OCI-LY1 (cell line): ENCODE measurements at regions not wholly inside any gene's neighbourhood (a gene's known extent, or its start where the extent isn't known, plus 50 kb on each side); places are given as distances from the start of the nearest gene placed in this dataset.

Experiments
- H2AFZ ChIP-seq: fragments of 200-600 bp; sonication (generic), shearing (Covaris generic); 2 replicates; pipeline ENCODE4 v1.6.0; 2014; ENCODE audit warnings: antibody characterized with exemption, mild to moderate bottlenecking, low read length
- H3F3A ChIP-seq: fragments of 200-600 bp; sonication (generic), shearing (Covaris generic); 2 replicates; pipeline ENCODE4 v1.6.0; 2014; ENCODE audit warnings: mild to moderate bottlenecking, antibody characterized with exemption, low read length, moderate library complexity; ENCODE audit not compliant: insufficient read depth
- H3K27ac ChIP-seq: fragments of 200-600 bp; sonication (generic); 2 replicates; pipeline ENCODE4 v1.5.1; 2014; ENCODE audit warnings: low read length, mixed run types, mild to moderate bottlenecking, low read depth; ENCODE audit not compliant: poor library complexity, severe bottlenecking
- H3K27me3 ChIP-seq: fragments of 200-600 bp; sonication (generic); 2 replicates; pipeline ENCODE4 v1.6.0; 2014; ENCODE audit warnings: antibody characterized with exemption, mild to moderate bottlenecking, low read length, moderate library complexity; ENCODE audit not compliant: insufficient read depth
- H3K36me3 ChIP-seq: fragments of 200-600 bp; sonication (generic); 2 replicates; pipeline ENCODE4 v1.6.1; 2014; ENCODE audit warnings: mild to moderate bottlenecking, antibody characterized with exemption, low read length, moderate library complexity, mixed read lengths; ENCODE audit not compliant: insufficient read depth
- H3K4me1 ChIP-seq: fragments of 200-600 bp; sonication (generic); 2 replicates; pipeline ENCODE4 v1.5.1; 2014; ENCODE audit warnings: mild to moderate bottlenecking, low read length, moderate library complexity; ENCODE audit not compliant: insufficient read depth, severe bottlenecking
- H3K4me2 ChIP-seq: fragments of 200-600 bp; sonication (generic), shearing (Covaris generic); 2 replicates; pipeline ENCODE4 v1.6.1; 2014; ENCODE audit warnings: low read length
- H3K4me3 ChIP-seq: fragments of 200-600 bp; sonication (generic); 2 replicates; pipeline ENCODE4 v1.5.1; 2014; ENCODE audit warnings: low read length, low read depth, mild to moderate bottlenecking, mixed read lengths; ENCODE audit not compliant: poor library complexity, severe bottlenecking
- H3K79me2 ChIP-seq: fragments of 200-600 bp; shearing (Covaris generic); 2 replicates; pipeline ENCODE4 v1.6.1; 2016; ENCODE audit warnings: mixed run types, low read length, mixed read lengths; ENCODE audit not compliant: insufficient read depth
- H3K9ac ChIP-seq: fragments of 200-600 bp; sonication (generic), shearing (Covaris generic); 2 replicates; pipeline ENCODE4 v1.6.1; 2014; ENCODE audit warnings: mild to moderate bottlenecking, low read length, mixed read lengths
- H3K9me2 ChIP-seq: fragments of 200-600 bp; sonication (generic), shearing (Covaris generic); 2 replicates; pipeline ENCODE4 v1.6.1; 2014; ENCODE audit warnings: low read depth, mild to moderate bottlenecking, low read length, mixed read lengths
- H3K9me3 ChIP-seq: fragments of 200-600 bp; shearing (Covaris generic); 2 replicates; pipeline ENCODE4 v1.6.1; 2014; ENCODE audit warnings: low read length, mixed read lengths
- H4K20me1 ChIP-seq: fragments of 200-600 bp; sonication (generic), shearing (Covaris generic); 2 replicates; pipeline ENCODE4 v1.6.0; 2016; ENCODE audit warnings: mild to moderate bottlenecking, low read length; ENCODE audit not compliant: insufficient read depth
- EZH2 ChIP-seq: fragments of 200-600 bp; sonication (generic), shearing (Covaris generic); IDR thresholded peaks from 2 replicates; pipeline ENCODE4 v1.8.0; 2017; ENCODE audit warnings: borderline replicate concordance, mixed run types, mild to moderate bottlenecking, antibody characterized with exemption, low read length, moderate library complexity, mixed read lengths
- TF ChIP-seq, protein P1 (sequence below): fragments of 200-600 bp; sonication (generic), shearing (Covaris generic); IDR thresholded peaks from 2 replicates; pipeline ENCODE4 v1.5.1; 2017; ENCODE audit warnings: mild to moderate bottlenecking, antibody characterized with exemption, low read length, moderate library complexity, mixed read lengths

DNA sequence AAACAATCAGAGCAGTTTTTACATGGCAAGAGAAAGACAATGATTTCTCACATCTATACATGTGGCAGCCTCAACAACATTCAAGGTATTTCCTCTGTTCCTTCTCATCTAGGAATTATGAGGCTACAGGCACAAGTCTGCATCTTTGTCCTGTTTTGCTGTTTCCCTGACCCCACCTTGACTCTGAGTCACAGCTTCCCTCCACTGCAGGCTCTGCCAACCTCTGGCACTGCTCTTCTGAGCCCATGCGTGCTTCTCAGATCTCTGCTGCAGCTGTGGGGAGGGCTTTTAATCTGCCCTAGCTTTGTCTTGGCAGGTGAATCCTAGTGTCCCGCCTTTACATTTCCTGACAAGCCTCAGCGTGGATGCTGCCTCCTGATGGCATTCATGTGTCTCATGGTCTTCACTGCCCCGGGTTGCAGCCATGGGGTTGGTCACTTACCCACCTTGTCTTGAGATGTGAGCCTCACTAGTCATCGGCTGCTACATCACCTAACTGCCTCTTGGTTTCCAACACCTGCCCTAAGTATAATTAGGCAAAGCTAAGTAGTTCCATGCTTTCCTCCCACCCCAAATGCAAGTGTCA is 578.5 kb downstream of the TBC1D22A start:
- no peaks in the 10 kb centered on the region for H3K4me1 ChIP-seq
- no peaks in the 10 kb centered on the region for H3K9me2 ChIP-seq
- no peak overlapping the region for H3K4me2 ChIP-seq
- H3K9me3 ChIP-seq = no peaks in the 10 kb centered on the region
- H3K27ac ChIP-seq = no peak overlapping the region
- H2AFZ ChIP-seq = no peak overlapping the region
- no peaks in the 10 kb centered on the region for H3F3A ChIP-seq
- H3K9ac ChIP-seq = no peak overlapping the region
- no peaks in the 10 kb centered on the region for H3K27me3 ChIP-seq
- no peaks in the 10 kb centered on the region for H4K20me1 ChIP-seq
- TF ChIP-seq EZH2 = no peak
- TF ChIP-seq, protein P1, sequence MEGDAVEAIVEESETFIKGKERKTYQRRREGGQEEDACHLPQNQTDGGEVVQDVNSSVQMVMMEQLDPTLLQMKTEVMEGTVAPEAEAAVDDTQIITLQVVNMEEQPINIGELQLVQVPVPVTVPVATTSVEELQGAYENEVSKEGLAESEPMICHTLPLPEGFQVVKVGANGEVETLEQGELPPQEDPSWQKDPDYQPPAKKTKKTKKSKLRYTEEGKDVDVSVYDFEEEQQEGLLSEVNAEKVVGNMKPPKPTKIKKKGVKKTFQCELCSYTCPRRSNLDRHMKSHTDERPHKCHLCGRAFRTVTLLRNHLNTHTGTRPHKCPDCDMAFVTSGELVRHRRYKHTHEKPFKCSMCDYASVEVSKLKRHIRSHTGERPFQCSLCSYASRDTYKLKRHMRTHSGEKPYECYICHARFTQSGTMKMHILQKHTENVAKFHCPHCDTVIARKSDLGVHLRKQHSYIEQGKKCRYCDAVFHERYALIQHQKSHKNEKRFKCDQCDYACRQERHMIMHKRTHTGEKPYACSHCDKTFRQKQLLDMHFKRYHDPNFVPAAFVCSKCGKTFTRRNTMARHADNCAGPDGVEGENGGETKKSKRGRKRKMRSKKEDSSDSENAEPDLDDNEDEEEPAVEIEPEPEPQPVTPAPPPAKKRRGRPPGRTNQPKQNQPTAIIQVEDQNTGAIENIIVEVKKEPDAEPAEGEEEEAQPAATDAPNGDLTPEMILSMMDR = no peak
- no peaks in the 10 kb centered on the region for H3K36me3 ChIP-seq
- H3K79me2 ChIP-seq = no peaks in the 10 kb centered on the region
- no peak overlapping the region for H3K4me3 ChIP-seq

DNA sequence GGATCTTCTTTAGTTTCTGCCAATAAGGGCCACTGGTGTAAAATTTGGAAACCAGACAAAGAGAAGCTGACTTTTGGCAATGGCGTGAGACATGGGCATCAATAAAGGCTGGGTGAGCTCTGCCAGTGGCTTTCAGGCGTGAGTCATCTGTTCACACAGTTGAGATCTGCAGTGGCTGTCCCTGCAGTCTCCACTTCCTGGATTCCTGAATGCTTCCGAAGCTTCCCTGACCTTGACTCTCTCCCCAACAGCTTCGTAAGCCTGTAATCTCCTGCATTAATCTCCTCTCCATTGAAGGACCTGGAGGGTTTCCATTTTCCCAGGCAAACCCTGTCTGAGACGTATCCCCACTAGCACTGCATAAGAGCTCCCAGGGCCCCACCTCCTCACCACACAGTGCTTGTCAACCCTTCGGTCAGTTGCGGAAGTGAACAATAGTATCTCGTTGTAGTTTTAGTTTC is 574.7 kb downstream of the TBC1D22A start:
- no peaks in the 10 kb centered on the region for H3F3A ChIP-seq
- TF ChIP-seq, protein P1 = no peak
- no peak for TF ChIP-seq EZH2
- H3K36me3 ChIP-seq = no peaks in the 10 kb centered on the region
- no peaks in the 10 kb centered on the region for H3K27me3 ChIP-seq
- H3K9ac ChIP-seq = no peak overlapping the region
- no peak overlapping the region for H3K4me3 ChIP-seq
- no peak overlapping the region for H3K4me2 ChIP-seq
- H3K9me2 ChIP-seq = no peaks in the 10 kb centered on the region
- no peaks in the 10 kb centered on the region for H3K4me1 ChIP-seq
- no peaks in the 10 kb centered on the region for H4K20me1 ChIP-seq
- no peaks in the 10 kb centered on the region for H3K79me2 ChIP-seq
- no peaks in the 10 kb centered on the region for H3K9me3 ChIP-seq
- no peak overlapping the region for H3K27ac ChIP-seq
- no peak overlapping the region for H2AFZ ChIP-seq

DNA sequence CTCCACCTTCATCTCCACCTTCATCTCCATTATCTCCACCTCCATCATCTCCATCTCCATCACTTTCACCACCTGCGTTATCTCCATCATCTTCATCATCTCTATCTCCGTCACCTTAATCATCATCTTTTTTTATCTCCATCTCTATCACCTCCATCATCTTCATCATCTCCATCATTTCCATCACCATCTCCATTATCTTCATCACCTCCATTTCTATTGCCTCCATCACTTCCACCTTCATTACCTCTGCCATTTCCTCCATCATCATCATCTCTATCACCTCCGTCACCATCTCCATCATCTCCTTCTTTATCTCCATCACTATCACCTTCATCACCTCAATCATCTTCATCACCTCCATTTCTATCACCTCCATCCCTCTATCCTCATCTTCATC is 573.5 kb downstream of the TBC1D22A start:
- no peaks in the 10 kb centered on the region for H3K27me3 ChIP-seq
- no peak overlapping the region for H3K27ac ChIP-seq
- no peaks in the 10 kb centered on the region for H3K4me1 ChIP-seq
- no peak overlapping the region for H3K9ac ChIP-seq
- no peak overlapping the region for H2AFZ ChIP-seq
- TF ChIP-seq EZH2 = no peak
- TF ChIP-seq, protein P1 = no peak
- H3K36me3 ChIP-seq = no peaks in the 10 kb centered on the region
- H4K20me1 ChIP-seq = no peaks in the 10 kb centered on the region
- H3K79me2 ChIP-seq = no peaks in the 10 kb centered on the region
- no peak overlapping the region for H3K4me2 ChIP-seq
- no peaks in the 10 kb centered on the region for H3F3A ChIP-seq
- no peaks in the 10 kb centered on the region for H3K9me2 ChIP-seq
- no peaks in the 10 kb centered on the region for H3K9me3 ChIP-seq
- no peak overlapping the region for H3K4me3 ChIP-seq
